Endothelial cell of umbilical vein (primary cell): ENCODE measurements at regions not wholly inside any gene's neighbourhood (a gene's known extent, or its start where the extent isn't known, plus 50 kb on each side); places are given as distances from the start of the nearest gene placed in this dataset.

ENCODE experiments used
- BruUV-seq: library from RNA; stranded (reverse); fragments of 400-500 nt; replicated peaks from 2 replicates; lab custom pipeline; 2021; lab: Mats Ljungman, UMichigan
- CTCF ChIA-PET: fragments of 300-600, 350-600 bp; sonication (Branson Sonifier 250); formaldehyde crosslinking; loops from one replicate; lab custom pipeline; 2021; ENCODE audit warnings: antibody characterized with exemption, inconsistent platforms; lab: Charles Lee
- POLR2A ChIA-PET: fragments of 300-600, 350-600 bp; sonication (Branson Sonifier 250); formaldehyde crosslinking; loops from one replicate; lab custom pipeline; 2021; ENCODE audit warnings: antibody characterized with exemption, inconsistent platforms; lab: Charles Lee
- DNase-seq: peaks from one replicate; pipeline ENCODE4 v3.0.0-alpha.2; 2011; ENCODE audit warnings: low read depth, low spot score
- FAIRE-seq: peaks from 2 replicates; lab custom pipeline; 2011; peaks lifted over from hg19 to GRCh38; lab: Jason Lieb, UNC
- H2AFZ ChIP-seq: 2 replicates; pipeline ENCODE4 v1.6.0; 2012; ENCODE audit warnings: low read depth, low read length, control low read depth, inconsistent platforms
- H3K27ac ChIP-seq: 2 replicates; pipeline ENCODE4 v1.5.1; 2011; ENCODE audit warnings: low read depth, mild to moderate bottlenecking, control low read depth, low read length, moderate library complexity; ENCODE audit not compliant: insufficient read depth
- H3K27me3 ChIP-seq, 2 experiments: 2 replicates each; pipeline versions ENCODE4 v1.6.0 to v1.6.1; 2011; ENCODE audit warnings: low read length in 2 of 2, mixed read lengths in 1 of 2; ENCODE audit not compliant: control insufficient read depth in 2 of 2, insufficient read depth in 2 of 2
- H3K36me3 ChIP-seq, 2 experiments: 2 replicates in 1 of 2; 3 replicates in 1 of 2; pipeline ENCODE4 v1.5.1; 2011; ENCODE audit warnings: low read length in 2 of 2, mild to moderate bottlenecking in 1 of 2, moderate library complexity in 1 of 2; ENCODE audit not compliant: control insufficient read depth in 2 of 2, insufficient read depth in 2 of 2; ENCODE audit errors: extremely low read depth in 1 of 2
- H3K4me1 ChIP-seq: 3 replicates; pipeline ENCODE4 v1.5.1; 2011; ENCODE audit warnings: mild to moderate bottlenecking, low read length; ENCODE audit not compliant: control insufficient read depth, insufficient read depth; ENCODE audit errors: extremely low read depth
- H3K4me2 ChIP-seq: 2 replicates; pipeline ENCODE4 v1.6.1; 2011; ENCODE audit warnings: low read length, control low read depth, mixed read lengths; ENCODE audit not compliant: insufficient read depth
- H3K4me3 ChIP-seq, 3 experiments: fragments of 200-600 bp in 1 of 3; sonication (generic), shearing (Covaris generic) in 1 of 3; replicated peaks in 1 of 3; 2 replicates each; pipeline ENCODE4 v1.5.1; 2011 to 2016; ENCODE audit warnings: control low read depth in 3 of 3, low read length in 3 of 3, mild to moderate bottlenecking in 2 of 3, inconsistent platforms in 1 of 3, low read depth in 1 of 3, moderate library complexity in 1 of 3; ENCODE audit not compliant: insufficient read depth in 1 of 3
- H3K79me2 ChIP-seq: 2 replicates; pipeline ENCODE4 v1.6.0; 2012; ENCODE audit warnings: low read length, inconsistent platforms; ENCODE audit not compliant: control insufficient read depth, insufficient read depth
- H3K9ac ChIP-seq: replicated peaks from 2 replicates; pipeline ENCODE3; 2011; ENCODE audit warnings: low read length, control low read depth; ENCODE audit not compliant: insufficient read depth; ENCODE audit errors: extremely low read depth
- H3K9me1 ChIP-seq: replicated peaks from 3 replicates; pipeline ENCODE4 v1.6.0; 2011; ENCODE audit warnings: mild to moderate bottlenecking, low read length; ENCODE audit not compliant: control insufficient read depth, insufficient read depth; ENCODE audit errors: extremely low read depth
- H3K9me3 ChIP-seq: replicated peaks from 2 replicates; pipeline ENCODE4 v1.5.1; 2012; ENCODE audit warnings: low read length, inconsistent platforms; ENCODE audit not compliant: control insufficient read depth, insufficient read depth
- H4K20me1 ChIP-seq: replicated peaks from 2 replicates; pipeline ENCODE3; 2011; ENCODE audit warnings: mild to moderate bottlenecking, low read length; ENCODE audit not compliant: control insufficient read depth, insufficient read depth; ENCODE audit errors: extremely low read depth
- EZH2 ChIP-seq: IDR thresholded peaks from 2 replicates; pipeline ENCODE4 v1.6.1; 2012; ENCODE audit warnings: borderline replicate concordance, low read depth, mild to moderate bottlenecking, moderate library complexity, low read length, inconsistent platforms; ENCODE audit not compliant: severe bottlenecking
- FOS ChIP-seq: IDR thresholded peaks from 2 replicates; pipeline ENCODE4 v1.6.1; 2011; ENCODE audit warnings: mild to moderate bottlenecking, low read length, moderate library complexity, borderline replicate concordance; ENCODE audit not compliant: insufficient read depth
- GATA2 ChIP-seq: IDR thresholded peaks from 2 replicates; pipeline ENCODE4 v1.7.0; 2011; ENCODE audit warnings: low read depth, mild to moderate bottlenecking, moderate library complexity, mixed read lengths, low read length; ENCODE audit not compliant: insufficient read length, insufficient read depth
- JUN ChIP-seq: IDR thresholded peaks from 2 replicates; pipeline ENCODE4 v1.6.1; 2011; ENCODE audit warnings: borderline replicate concordance, low read depth; ENCODE audit not compliant: insufficient read length, insufficient read depth
- MYC ChIP-seq: IDR thresholded peaks from one replicate; pipeline ENCODE4 v1.6.1; 2011; ENCODE audit warnings: mild to moderate bottlenecking, low read depth, low read length
- POLR2A ChIP-seq: IDR thresholded peaks from 2 replicates; pipeline ENCODE4 v1.6.1; 2012; ENCODE audit warnings: low read depth, mild to moderate bottlenecking, control low read depth, low read length
- POLR2AphosphoS5 ChIP-seq: IDR thresholded peaks from 2 replicates; pipeline ENCODE4 v1.6.1; 2012; ENCODE audit warnings: low read depth, mild to moderate bottlenecking, control low read depth, low read length, moderate library complexity; ENCODE audit not compliant: insufficient read depth
- dilution Hi-C: fragments of 300-500 bp; cut with MboI; formaldehyde crosslinking; loops from one replicate; pipeline ENCODE4 v1.15.0; 2019; ENCODE audit warnings: low sequenced_read_pairs; ENCODE audit not compliant: extremely low pct_ligation_motif_present
- intact Hi-C: fragments of 100-400 bp; cut with micrococcal nuclease; formaldehyde crosslinking; loops from one replicate; pipeline ENCODE4 v1.10.0; 2022
- TF ChIP-seq, protein P1 (sequence below), 2 donors: IDR thresholded peaks; 1 replicate in 1 of 2; 2 replicates in 1 of 2; pipeline ENCODE4 v1.5.1; 2011; ENCODE audit warnings: low read length in 2 of 2, mild to moderate bottlenecking in 2 of 2, moderate library complexity in 2 of 2, control low read depth in 1 of 2, inconsistent platforms in 1 of 2, low read depth in 1 of 2; ENCODE audit not compliant: insufficient read depth in 1 of 2; ENCODE audit errors: extremely low read depth in 1 of 2
- TF ChIP-seq, protein P2 (sequence below): IDR thresholded peaks from 2 replicates; pipeline ENCODE4 v1.6.1; 2011; ENCODE audit not compliant: insufficient read depth, insufficient read length

DNA sequence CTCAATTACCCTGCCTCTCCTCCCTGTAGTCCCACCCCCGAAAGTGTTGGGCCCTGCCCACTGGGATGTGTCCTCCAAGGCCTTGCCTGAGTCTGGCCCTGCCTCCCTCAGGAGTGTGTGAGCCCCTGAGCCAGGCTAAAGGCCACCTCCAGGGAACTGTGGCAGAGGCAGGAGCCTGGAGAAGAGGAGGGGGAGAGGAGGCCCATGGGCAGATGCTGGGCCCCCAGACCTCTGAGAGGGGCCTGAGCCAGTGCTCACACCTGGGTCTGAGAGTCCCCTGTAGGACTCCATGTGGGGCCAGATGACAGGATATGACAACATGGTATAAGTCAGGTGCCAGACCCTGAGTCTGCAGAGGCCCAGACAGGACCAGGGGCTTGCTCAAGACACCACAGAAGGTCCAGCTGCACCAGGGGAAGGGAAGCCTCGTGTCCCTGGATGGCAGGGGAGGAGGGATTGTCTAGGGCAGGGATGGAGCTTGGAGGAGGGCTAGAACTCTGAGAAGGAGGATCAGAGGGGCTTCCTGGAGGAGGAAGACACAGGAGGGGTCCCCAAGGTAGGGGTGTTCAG, 217.9 kb downstream of the TBC1D2B start:
- TF ChIP-seq POLR2AphosphoS5 (no peak), POLR2A (no peak), EZH2 (no peak), MYC (no peak), FOS (no peak), JUN (no peak), GATA2 (no peak)
- TF ChIP-seq, protein P1, sequence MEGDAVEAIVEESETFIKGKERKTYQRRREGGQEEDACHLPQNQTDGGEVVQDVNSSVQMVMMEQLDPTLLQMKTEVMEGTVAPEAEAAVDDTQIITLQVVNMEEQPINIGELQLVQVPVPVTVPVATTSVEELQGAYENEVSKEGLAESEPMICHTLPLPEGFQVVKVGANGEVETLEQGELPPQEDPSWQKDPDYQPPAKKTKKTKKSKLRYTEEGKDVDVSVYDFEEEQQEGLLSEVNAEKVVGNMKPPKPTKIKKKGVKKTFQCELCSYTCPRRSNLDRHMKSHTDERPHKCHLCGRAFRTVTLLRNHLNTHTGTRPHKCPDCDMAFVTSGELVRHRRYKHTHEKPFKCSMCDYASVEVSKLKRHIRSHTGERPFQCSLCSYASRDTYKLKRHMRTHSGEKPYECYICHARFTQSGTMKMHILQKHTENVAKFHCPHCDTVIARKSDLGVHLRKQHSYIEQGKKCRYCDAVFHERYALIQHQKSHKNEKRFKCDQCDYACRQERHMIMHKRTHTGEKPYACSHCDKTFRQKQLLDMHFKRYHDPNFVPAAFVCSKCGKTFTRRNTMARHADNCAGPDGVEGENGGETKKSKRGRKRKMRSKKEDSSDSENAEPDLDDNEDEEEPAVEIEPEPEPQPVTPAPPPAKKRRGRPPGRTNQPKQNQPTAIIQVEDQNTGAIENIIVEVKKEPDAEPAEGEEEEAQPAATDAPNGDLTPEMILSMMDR (IDR thresholded peaks at IDR 0.05; ENCODE audit: extremely low read depth in 1 of 2, insufficient read depth in 1 of 2, low read depth in 1 of 2, low read length in 2 of 2) = no peak
- TF ChIP-seq, protein P2, sequence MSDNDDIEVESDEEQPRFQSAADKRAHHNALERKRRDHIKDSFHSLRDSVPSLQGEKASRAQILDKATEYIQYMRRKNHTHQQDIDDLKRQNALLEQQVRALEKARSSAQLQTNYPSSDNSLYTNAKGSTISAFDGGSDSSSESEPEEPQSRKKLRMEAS = no peak
- POLR2A ChIA-PET = no interaction called here
- Histone ChIP-seq H3K79me2 (no peaks in the 10 kb centered on the region), H3K36me3 (no peaks in the 10 kb centered on the region), H4K20me1 (no peaks in the 10 kb centered on the region), H3K4me3 (no peak overlapping the region), H3K9me1 (no peaks in the 10 kb centered on the region), H3K27ac (no peak overlapping the region), H3K27me3 (peaks cover 0 to 2% of the 10 kb centered on the region in 2 experiments), H3K9ac (no peak overlapping the region), H3K4me1 (no peaks in the 10 kb centered on the region), H3K9me3 (no peaks in the 10 kb centered on the region), H3K4me2 (no peak overlapping the region), H2AFZ (no peak overlapping the region)
- CTCF ChIA-PET = no interaction called here
- DNase-seq (no peak), FAIRE-seq (no peak)
- intact Hi-C loops (no loop called here), dilution Hi-C loops (no loop called here)
- BruUV-seq = no TSS peak
